BLaER1 treated with 17β-estradiol and CSF1 and Interleukin-3, amounts not matched to agents 10 nM and 100 nM (cell line): ENCODE measurements at regions not wholly inside any gene's neighbourhood (a gene's known extent, or its start where the extent isn't known, plus 50 kb on each side); places are given as distances from the start of the nearest gene placed in this dataset.
A peak's percentile ranks its signal among the peaks of the same experiment; 100 is the strongest.

Experiments used
- H3K27ac ChIP-seq, 11 experiments: shearing (Covaris generic); formaldehyde crosslinking; 2 replicates each; pipeline ENCODE4 v1.8.1; 2022
- H3K27me3 ChIP-seq, 11 experiments: shearing (Covaris generic); formaldehyde crosslinking; 2 replicates each; pipeline ENCODE4 v1.8.1; 2022
- H3K36me3 ChIP-seq, 11 experiments: shearing (Covaris generic); formaldehyde crosslinking; 2 replicates each; pipeline ENCODE4 v1.8.1; 2022
- H3K4me1 ChIP-seq, 10 experiments: shearing (Covaris generic); formaldehyde crosslinking; 2 replicates each; pipeline ENCODE4 v1.8.1; 2022
- H3K4me2 ChIP-seq, 11 experiments: shearing (Covaris generic); formaldehyde crosslinking; 2 replicates each; pipeline ENCODE4 v1.8.1; 2022
- H3K4me3 ChIP-seq, 10 experiments: shearing (Covaris generic); formaldehyde crosslinking; 2 replicates each; pipeline ENCODE4 v1.8.1; 2022
- H3K9ac ChIP-seq, 11 experiments: shearing (Covaris generic); formaldehyde crosslinking; 2 replicates each; pipeline ENCODE4 v1.8.1; 2022
- H3K9me3 ChIP-seq, 11 experiments: shearing (Covaris generic); formaldehyde crosslinking; replicated peaks in 1 of 11; 2 replicates each; pipeline ENCODE4 v1.8.1; 2022
- H4K20me1 ChIP-seq, 11 experiments: shearing (Covaris generic); formaldehyde crosslinking; 2 replicates each; pipeline ENCODE4 v1.8.1; 2022
- Cebpa-rat ChIP-seq, 11 experiments: shearing (Covaris generic); IDR thresholded peaks; 2 replicates each; pipeline ENCODE4 v1.8.1; 2022

GRCh38 chr5:142500227-142500905, 175.5 kb upstream of the SPRY4 start:
- Histone ChIP-seq H3K27ac (no peak overlapping the region), H3K9me3 (no peaks in the 10 kb centered on the region), H3K4me1 (no peaks in the 10 kb centered on the region), H3K4me3 (no peak overlapping the region), H3K27me3 (no peaks in the 10 kb centered on the region), H3K36me3 (no peaks in the 10 kb centered on the region), H3K4me2 (no peak overlapping the region), H4K20me1 (no peaks in the 10 kb centered on the region), H3K9ac (no peak overlapping the region)
- no peak for TF ChIP-seq Cebpa-rat (IDR thresholded peaks at IDR 0.05)

GRCh38 chr5:142499591-142500226, 174.9 kb upstream of the SPRY4 start:
- TF ChIP-seq Cebpa-rat (IDR thresholded peaks at IDR 0.05), result no peak
- no peak overlapping the region for H3K9ac ChIP-seq

GRCh38 chr5:142498298-142498697, 173.5 kb upstream of the SPRY4 start:
- H4K20me1 ChIP-seq, result no peaks in the 10 kb centered on the region
- no peak overlapping the region for H3K27ac ChIP-seq
- no peak overlapping the region for H3K9ac ChIP-seq
- no peaks in the 10 kb centered on the region for H3K9me3 ChIP-seq
- H3K4me3 ChIP-seq, result no peak overlapping the region
- no peaks in the 10 kb centered on the region for H3K36me3 ChIP-seq
- no peak overlapping the region for H3K4me2 ChIP-seq
- H3K27me3 ChIP-seq, result no peaks in the 10 kb centered on the region
- H3K4me1 ChIP-seq, result peaks cover 0 to 2% (median 0%) of the 10 kb centered on the region in 10 experiments; a peak in 3 of 20 replicates
- no peak for TF ChIP-seq Cebpa-rat (IDR thresholded peaks at IDR 0.05)

More at GRCh38 chr5:142499591-142500226, 174.9 kb upstream of the SPRY4 start:
- Histone ChIP-seq H3K4me2 (no peak overlapping the region), H3K36me3 (no peaks in the 10 kb centered on the region), H3K9me3 (no peaks in the 10 kb centered on the region), H4K20me1 (no peaks in the 10 kb centered on the region), H3K4me3 (no peak overlapping the region), H3K27me3 (no peaks in the 10 kb centered on the region), H3K4me1 (no peaks in the 10 kb centered on the region), H3K27ac (no peak overlapping the region)

- Histone ChIP-seq H3K27ac (no peak overlapping the region), H3K9ac (no peak overlapping the region), H3K36me3 (no peaks in the 10 kb centered on the region), H3K4me3 (no peak overlapping the region), H3K27me3 (no peaks in the 10 kb centered on the region), H3K4me1 (peaks cover 0 to 19% (median 6%) of the 10 kb centered on the region in 10 experiments; a peak in 10 of 20 replicates), H4K20me1 (no peaks in the 10 kb centered on the region), H3K4me2 (no peak overlapping the region), H3K9me3 (no peaks in the 10 kb centered on the region)
- no peak for TF ChIP-seq Cebpa-rat (IDR thresholded peaks at IDR 0.05)
These were observed 170.7 kb upstream of the SPRY4 start for GRCh38 chr5:142495531-142495930.

GRCh38 chr5:142493875-142494518, 169.2 kb upstream of the SPRY4 start:
- Histone ChIP-seq H3K9ac (no peak overlapping the region), H4K20me1 (no peaks in the 10 kb centered on the region), H3K36me3 (no peaks in the 10 kb centered on the region), H3K4me3 (no peak overlapping the region), H3K4me1 (peaks cover 0 to 19% (median 6%) of the 10 kb centered on the region in 10 experiments; a peak in 10 of 20 replicates), H3K9me3 (no peaks in the 10 kb centered on the region), H3K27me3 (no peaks in the 10 kb centered on the region), H3K4me2 (no peak overlapping the region), H3K27ac (no peak overlapping the region)
- no peak for TF ChIP-seq Cebpa-rat (IDR thresholded peaks at IDR 0.05)

- Histone ChIP-seq H3K9ac (0 out of 22 replicates have a peak overlapping the region, but pooled peaks of 1 of the 11 experiments have one; percentile 35), H3K4me1 (peaks cover 0 to 19% (median 6%) of the 10 kb centered on the region in 10 experiments; a peak in 10 of 20 replicates), H4K20me1 (no peaks in the 10 kb centered on the region), H3K4me2 (peak overlapping the region in 5 of 11 experiments; percentile 6 to 60 (median 45); a peak in 7 of 22 replicates), H3K27ac (no peak overlapping the region; a peak in 1 of 22 replicates), H3K9me3 (no peaks in the 10 kb centered on the region), H3K36me3 (no peaks in the 10 kb centered on the region), H3K4me3 (no peak overlapping the region), H3K27me3 (no peaks in the 10 kb centered on the region)
- TF ChIP-seq Cebpa-rat (IDR thresholded peaks at IDR 0.05), result no peak
These were observed 168.0 kb upstream of the SPRY4 start for GRCh38 chr5:142492781-142493281.

GRCh38 chr5:142491679-142492078, 166.9 kb upstream of the SPRY4 start:
- Histone ChIP-seq H3K9me3 (no peaks in the 10 kb centered on the region), H3K27me3 (no peaks in the 10 kb centered on the region), H3K4me2 (no peak overlapping the region), H3K27ac (no peak overlapping the region), H3K4me3 (no peak overlapping the region), H3K9ac (peak overlapping the region in 1 of 11 experiments; percentile 26; a peak in 1 of 22 replicates), H4K20me1 (no peaks in the 10 kb centered on the region), H3K36me3 (no peaks in the 10 kb centered on the region), H3K4me1 (peaks cover 0 to 19% (median 6%) of the 10 kb centered on the region in 10 experiments; a peak in 10 of 20 replicates)
- TF ChIP-seq Cebpa-rat (IDR thresholded peaks at IDR 0.05), result no peak

- Histone ChIP-seq H3K4me3 (no peak overlapping the region), H3K36me3 (no peaks in the 10 kb centered on the region), H4K20me1 (no peaks in the 10 kb centered on the region), H3K27ac (no peak overlapping the region), H3K27me3 (no peaks in the 10 kb centered on the region), H3K4me1 (peaks cover 0 to 19% (median 6%) of the 10 kb centered on the region in 10 experiments; a peak in 10 of 20 replicates), H3K9me3 (peaks cover 0 to 2% (median 0%) of the 10 kb centered on the region in 11 experiments; a peak in 3 of 22 replicates), H3K9ac (peak overlapping the region in 1 of 11 experiments; percentile 26; a peak in 1 of 22 replicates), H3K4me2 (0 out of 22 replicates have a peak overlapping the region, but pooled peaks of 1 of the 11 experiments have one; percentile 2)
- no peak for TF ChIP-seq Cebpa-rat (IDR thresholded peaks at IDR 0.05)
These were observed 166.4 kb upstream of the SPRY4 start for GRCh38 chr5:142491270-142491669.

- no peaks in the 10 kb centered on the region for H3K27me3 ChIP-seq
- H3K9ac ChIP-seq, result no peak overlapping the region
- no peaks in the 10 kb centered on the region for H4K20me1 ChIP-seq
- peaks cover 0 to 7% (median 0%) of the 10 kb centered on the region in 10 experiments; a peak in 4 of 20 replicates for H3K4me1 ChIP-seq
- peaks cover 12 to 23% (median 20%) of the 10 kb centered on the region in 11 experiments for H3K9me3 ChIP-seq
- H3K4me2 ChIP-seq, result no peak overlapping the region
- no peak for TF ChIP-seq Cebpa-rat (IDR thresholded peaks at IDR 0.05)
- H3K27ac ChIP-seq, result no peak overlapping the region
- no peak overlapping the region for H3K4me3 ChIP-seq
- H3K36me3 ChIP-seq, result no peaks in the 10 kb centered on the region
These were observed 161.8 kb upstream of the SPRY4 start for GRCh38 chr5:142486581-142486980.
